Uterus (tissue), 2 donors: ENCODE measurements at regions not wholly inside any gene's neighbourhood (a gene's known extent, or its start where the extent isn't known, plus 50 kb on each side); places are given as distances from the start of the nearest gene placed in this dataset.

Experiments used
- CTCF ChIP-seq, 4 experiments: fragments of 200-600 bp in 2 of 4; fragments of 450-650 bp in 2 of 4; sonication (generic) in 2 of 4; IDR thresholded peaks; one replicate each; pipeline ENCODE4 v1.5.1; 2016 to 2019; ENCODE audit warnings: antibody characterized with exemption in 4 of 4, mild to moderate bottlenecking in 2 of 4, moderate library complexity in 1 of 4
- POLR2A ChIP-seq, 2 donors: fragments of 450-650 bp; IDR thresholded peaks; one replicate each; pipeline ENCODE4 v1.6.1; 2016; ENCODE audit warnings: antibody characterized with exemption in 2 of 2, mild to moderate bottlenecking in 1 of 2, moderate library complexity in 1 of 2

- TF ChIP-seq CTCF (IDR thresholded peaks at IDR 0.05) (no peak), POLR2A (IDR thresholded peaks at IDR 0.05) (no peak)
Observed at GRCh38 chr3:117558681-117559080, 849.1 kb downstream of the TUSC7 start.
